Osteoblast (primary cell): ENCODE measurements at regions not wholly inside any gene's neighbourhood (a gene's known extent, or its start where the extent isn't known, plus 50 kb on each side); places are given as distances from the start of the nearest gene placed in this dataset.
"Not testable (repeated sequence)": the region's sequence is repeated elsewhere in the genome, so short reads cannot be mapped to it uniquely, and the experiment has no call there.

Experiments
- DNase-seq: peaks from one replicate; pipeline ENCODE4 v3.0.0; 2011; ENCODE audit warnings: low spot score, mixed read lengths; ENCODE audit not compliant: insufficient read length; ENCODE audit errors: missing footprints
- H2AFZ ChIP-seq: 2 replicates; pipeline ENCODE4 v1.6.0; 2011; ENCODE audit warnings: mild to moderate bottlenecking, low read length
- H3K27ac ChIP-seq: 2 replicates; pipeline ENCODE4 v1.5.1; 2011; ENCODE audit warnings: mild to moderate bottlenecking, low read depth, low read length, moderate library complexity
- H3K27me3 ChIP-seq: 2 replicates; pipeline ENCODE4 v1.6.0; 2012; ENCODE audit warnings: mild to moderate bottlenecking, control low read depth, inconsistent platforms, low read length, moderate library complexity; ENCODE audit not compliant: insufficient read depth
- H3K36me3 ChIP-seq: 2 replicates; pipeline ENCODE4 v1.5.1; 2011; ENCODE audit warnings: mild to moderate bottlenecking, low read length, control low read depth, moderate library complexity; ENCODE audit not compliant: insufficient read depth
- H3K4me1 ChIP-seq: 2 replicates; pipeline ENCODE4 v1.5.1; 2011; ENCODE audit warnings: mild to moderate bottlenecking, low read length, control low read depth, moderate library complexity; ENCODE audit not compliant: insufficient read depth
- H3K4me2 ChIP-seq: 2 replicates; pipeline ENCODE4 v1.6.0; 2011; ENCODE audit warnings: mild to moderate bottlenecking, low read length; ENCODE audit not compliant: insufficient read depth
- H3K4me3 ChIP-seq: fragments of 200-600 bp; sonication (generic); 3 replicates; pipeline ENCODE4 v1.5.1; 2012; ENCODE audit warnings: mild to moderate bottlenecking, low read length, inconsistent platforms; ENCODE audit not compliant: insufficient read depth
- H3K79me2 ChIP-seq: 2 replicates; pipeline ENCODE4 v1.6.0; 2012; ENCODE audit warnings: mild to moderate bottlenecking, low read length, control low read depth, inconsistent platforms; ENCODE audit not compliant: insufficient read depth
- H3K9me3 ChIP-seq: 2 replicates; pipeline ENCODE4 v1.5.1; 2011; ENCODE audit warnings: low read depth, low read length, control low read depth
- H4K20me1 ChIP-seq: 2 replicates; pipeline ENCODE4 v1.6.0; 2012; ENCODE audit warnings: mild to moderate bottlenecking, low read length, control low read depth; ENCODE audit not compliant: insufficient read depth
- CTCF ChIP-seq: IDR thresholded peaks from 2 replicates; pipeline ENCODE4 v1.5.1; 2011; ENCODE audit warnings: mild to moderate bottlenecking, low read depth, low read length, moderate library complexity; ENCODE audit errors: extremely low read depth

- no peak overlapping the region for H3K4me3 ChIP-seq
- TF ChIP-seq CTCF = no peak
- H3K27ac ChIP-seq = no peak overlapping the region
- no peaks in the 10 kb centered on the region for H4K20me1 ChIP-seq
- H3K9me3 ChIP-seq = no peaks in the 10 kb centered on the region
- H3K79me2 ChIP-seq = no peaks in the 10 kb centered on the region
- no peaks in the 10 kb centered on the region for H3K27me3 ChIP-seq
- DNase-seq = no peak
- no peak overlapping the region for H2AFZ ChIP-seq
- no peaks in the 10 kb centered on the region for H3K36me3 ChIP-seq
- H3K4me1 ChIP-seq = no peaks in the 10 kb centered on the region
- no peak overlapping the region for H3K4me2 ChIP-seq
Observed at GRCh38 chr3:176120507-176120906, 1076.8 kb downstream of the TBL1XR1 start.

- Histone ChIP-seq H3K4me2 (no peak overlapping the region), H3K79me2 (no peaks in the 10 kb centered on the region)
- no peak for DNase-seq
Observed at GRCh38 chr3:176119826-176120225, 1077.5 kb downstream of the TBL1XR1 start.

GRCh38 chr3:176106380-176106779 is 1090.9 kb downstream of the TBL1XR1 start:
- H3K4me1 ChIP-seq = no peaks in the 10 kb centered on the region
- H3K79me2 ChIP-seq = no peaks in the 10 kb centered on the region
- no peaks in the 10 kb centered on the region for H3K9me3 ChIP-seq
- no peak overlapping the region for H3K27ac ChIP-seq
- no peaks in the 10 kb centered on the region for H3K36me3 ChIP-seq
- no peak for DNase-seq
- no peaks in the 10 kb centered on the region for H3K27me3 ChIP-seq
- H3K4me3 ChIP-seq = no peak overlapping the region
- H3K4me2 ChIP-seq = no peak overlapping the region
- TF ChIP-seq CTCF = no peak
- no peak overlapping the region for H2AFZ ChIP-seq
- H4K20me1 ChIP-seq = no peaks in the 10 kb centered on the region

More at GRCh38 chr3:176119826-176120225, 1077.5 kb downstream of the TBL1XR1 start:
- TF ChIP-seq CTCF = no peak
- Histone ChIP-seq H3K4me3 (no peak overlapping the region), H3K36me3 (no peaks in the 10 kb centered on the region), H3K27ac (no peak overlapping the region), H3K4me1 (no peaks in the 10 kb centered on the region), H4K20me1 (no peaks in the 10 kb centered on the region), H3K9me3 (no peaks in the 10 kb centered on the region), H2AFZ (no peak overlapping the region), H3K27me3 (no peaks in the 10 kb centered on the region)

GRCh38 chr3:176097027-176097426 is 1100.3 kb downstream of the TBL1XR1 start:
- H3K4me3 ChIP-seq = no peak overlapping the region
- no peaks in the 10 kb centered on the region for H3K9me3 ChIP-seq
- H2AFZ ChIP-seq = no peak overlapping the region
- H3K4me2 ChIP-seq = no peak overlapping the region
- DNase-seq = no peak
- no peak overlapping the region for H3K27ac ChIP-seq
- TF ChIP-seq CTCF = no peak
- no peaks in the 10 kb centered on the region for H3K79me2 ChIP-seq
- H3K27me3 ChIP-seq = no peaks in the 10 kb centered on the region
- H4K20me1 ChIP-seq = no peaks in the 10 kb centered on the region
- no peaks in the 10 kb centered on the region for H3K36me3 ChIP-seq
- no peaks in the 10 kb centered on the region for H3K4me1 ChIP-seq

- not testable (repeated sequence) for H3K4me2 ChIP-seq, H4K20me1 ChIP-seq, H3K79me2 ChIP-seq, H3K27me3 ChIP-seq, H3K4me3 ChIP-seq, H2AFZ ChIP-seq, DNase-seq, H3K36me3 ChIP-seq, H3K9me3 ChIP-seq, H3K4me1 ChIP-seq, H3K27ac ChIP-seq
Observed at GRCh38 chr3:176093892-176094291, 1103.4 kb downstream of the TBL1XR1 start.
